GM12873 (cell line): ENCODE measurements at regions not wholly inside any gene's neighbourhood (a gene's known extent, or its start where the extent isn't known, plus 50 kb on each side); places are given as distances from the start of the nearest gene placed in this dataset.

Experiments
- TF ChIP-seq, protein P1 (sequence below): IDR thresholded peaks from 2 replicates; pipeline ENCODE4 v1.5.1; 2012; ENCODE audit warnings: low read depth, mild to moderate bottlenecking, moderate library complexity, low read length, control low read depth; ENCODE audit not compliant: insufficient read depth; ENCODE audit errors: missing control alignments

DNA sequence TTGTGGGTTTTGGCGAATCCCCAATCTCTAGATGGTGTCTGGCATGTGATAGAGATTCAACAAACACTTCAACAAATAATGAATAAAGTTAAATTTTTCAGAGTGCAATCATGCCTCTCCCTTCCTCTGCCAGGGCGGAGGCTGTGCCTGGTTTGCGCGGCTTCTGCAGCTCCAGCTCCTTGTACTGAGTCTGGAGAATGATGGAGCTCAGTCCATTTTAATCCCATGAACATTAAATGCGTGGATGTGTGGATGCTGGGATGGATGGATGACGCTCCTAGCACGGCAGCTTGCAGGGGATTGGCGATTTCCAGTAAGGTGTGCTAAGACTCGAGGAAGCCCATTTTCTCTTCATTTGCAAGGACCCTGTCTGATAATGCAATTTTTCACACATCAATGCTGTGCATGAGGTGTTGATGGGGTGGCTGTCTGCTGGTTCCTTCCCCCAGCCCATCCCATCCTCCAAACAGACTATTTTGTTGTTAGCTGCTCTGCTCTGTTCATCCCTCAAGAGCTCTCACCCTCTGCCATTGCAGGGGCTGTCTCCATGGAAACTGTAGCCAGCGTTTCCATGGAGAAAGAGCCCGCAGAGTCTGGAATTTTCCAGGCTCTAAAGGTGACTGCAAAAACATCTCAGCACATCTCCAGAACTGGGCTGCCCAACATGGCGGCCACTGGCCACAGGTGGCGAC is 92.6 kb upstream of the PEG3 start:
- TF ChIP-seq, protein P1, sequence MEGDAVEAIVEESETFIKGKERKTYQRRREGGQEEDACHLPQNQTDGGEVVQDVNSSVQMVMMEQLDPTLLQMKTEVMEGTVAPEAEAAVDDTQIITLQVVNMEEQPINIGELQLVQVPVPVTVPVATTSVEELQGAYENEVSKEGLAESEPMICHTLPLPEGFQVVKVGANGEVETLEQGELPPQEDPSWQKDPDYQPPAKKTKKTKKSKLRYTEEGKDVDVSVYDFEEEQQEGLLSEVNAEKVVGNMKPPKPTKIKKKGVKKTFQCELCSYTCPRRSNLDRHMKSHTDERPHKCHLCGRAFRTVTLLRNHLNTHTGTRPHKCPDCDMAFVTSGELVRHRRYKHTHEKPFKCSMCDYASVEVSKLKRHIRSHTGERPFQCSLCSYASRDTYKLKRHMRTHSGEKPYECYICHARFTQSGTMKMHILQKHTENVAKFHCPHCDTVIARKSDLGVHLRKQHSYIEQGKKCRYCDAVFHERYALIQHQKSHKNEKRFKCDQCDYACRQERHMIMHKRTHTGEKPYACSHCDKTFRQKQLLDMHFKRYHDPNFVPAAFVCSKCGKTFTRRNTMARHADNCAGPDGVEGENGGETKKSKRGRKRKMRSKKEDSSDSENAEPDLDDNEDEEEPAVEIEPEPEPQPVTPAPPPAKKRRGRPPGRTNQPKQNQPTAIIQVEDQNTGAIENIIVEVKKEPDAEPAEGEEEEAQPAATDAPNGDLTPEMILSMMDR = no peak

DNA sequence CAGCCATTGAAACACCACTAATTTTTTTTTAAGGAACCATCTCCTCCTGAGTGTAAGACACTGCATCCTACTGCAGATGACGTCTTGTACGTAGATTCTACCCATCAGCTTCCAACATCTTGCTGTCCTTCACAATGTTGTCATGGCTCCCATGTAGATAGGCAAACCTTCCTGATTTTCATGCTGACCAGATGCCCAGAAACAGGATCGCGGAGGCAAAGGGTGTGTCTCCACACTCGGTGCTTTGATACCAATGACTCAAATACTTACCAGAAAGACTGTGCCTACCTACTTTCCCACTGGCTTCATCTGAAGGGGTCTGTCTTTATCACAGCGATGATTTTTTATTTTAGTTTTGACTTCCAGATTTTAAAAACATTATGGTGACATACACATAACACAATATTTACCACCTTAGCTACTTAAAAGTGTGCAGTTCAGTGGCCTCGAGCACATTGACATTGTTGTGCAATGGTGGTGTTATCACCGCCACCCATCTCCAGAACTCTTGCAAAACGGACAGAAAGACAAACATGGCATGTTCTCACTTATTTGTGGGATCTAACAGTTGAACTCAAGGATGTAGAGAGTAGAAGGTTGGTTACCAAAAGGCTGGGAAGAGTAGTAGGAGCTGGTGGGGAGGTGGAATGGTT is 94.0 kb upstream of the PEG3 start:
- TF ChIP-seq, protein P1 = no peak

DNA sequence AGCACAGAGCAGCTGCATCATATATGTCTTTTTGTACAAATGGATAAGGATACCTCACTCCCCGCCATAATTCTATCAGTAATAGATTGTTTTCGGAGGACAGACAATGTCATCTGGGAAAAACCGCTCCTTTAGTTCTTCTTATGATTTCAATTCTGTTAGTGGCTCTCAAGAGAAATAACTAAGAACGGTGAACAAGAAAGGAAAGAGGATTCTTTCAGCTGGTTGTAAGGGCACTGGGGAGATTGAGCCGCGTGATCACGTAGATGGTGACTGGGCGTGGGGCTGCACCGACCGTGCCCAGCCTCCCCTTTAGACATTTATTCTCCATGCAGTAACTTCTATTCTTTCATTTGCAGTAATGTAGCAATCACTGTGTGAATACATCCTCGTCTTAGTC is 99.4 kb upstream of the PEG3 start:
- TF ChIP-seq, protein P1 = no peak

DNA sequence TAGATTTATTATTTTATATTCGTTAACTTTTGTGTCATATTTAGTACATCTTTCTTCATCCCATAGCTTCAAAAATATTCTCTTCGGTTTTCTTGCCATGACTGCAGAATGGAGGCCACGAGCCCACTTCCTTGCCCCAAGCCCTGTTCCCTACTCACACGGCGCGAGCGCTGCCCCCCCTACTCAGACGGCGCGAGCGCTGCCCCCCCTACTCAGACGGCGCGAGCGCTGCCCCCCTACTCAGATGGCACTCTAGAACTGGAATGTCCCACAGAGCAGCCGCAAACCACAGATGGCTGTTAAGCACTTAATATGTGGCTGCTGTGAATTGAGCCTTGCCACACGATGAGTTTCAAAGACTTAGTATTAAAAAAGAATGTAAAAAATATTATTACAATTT is 102.2 kb upstream of the PEG3 start:
- TF ChIP-seq, protein P1 = no peak

DNA sequence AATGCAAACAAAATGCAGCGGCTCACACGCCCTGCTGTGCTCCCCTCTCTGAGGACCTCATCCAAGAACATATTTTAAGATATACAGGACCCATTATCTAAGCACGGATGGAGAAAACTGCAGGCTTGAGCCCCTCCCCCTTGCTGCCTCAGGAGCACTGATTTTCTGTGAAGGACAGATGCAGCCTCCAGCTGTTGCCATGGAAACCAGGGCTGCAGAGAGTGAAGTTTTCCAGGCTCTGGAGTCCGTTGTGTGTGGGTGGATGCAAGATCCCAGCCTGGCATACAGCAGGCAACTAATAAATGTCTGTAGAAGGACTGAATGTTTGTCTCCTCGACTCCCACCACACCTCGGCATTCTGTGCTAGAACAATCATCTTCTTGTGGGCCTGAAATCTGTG is 105.6 kb upstream of the PEG3 start:
- TF ChIP-seq, protein P1 = no peak

DNA sequence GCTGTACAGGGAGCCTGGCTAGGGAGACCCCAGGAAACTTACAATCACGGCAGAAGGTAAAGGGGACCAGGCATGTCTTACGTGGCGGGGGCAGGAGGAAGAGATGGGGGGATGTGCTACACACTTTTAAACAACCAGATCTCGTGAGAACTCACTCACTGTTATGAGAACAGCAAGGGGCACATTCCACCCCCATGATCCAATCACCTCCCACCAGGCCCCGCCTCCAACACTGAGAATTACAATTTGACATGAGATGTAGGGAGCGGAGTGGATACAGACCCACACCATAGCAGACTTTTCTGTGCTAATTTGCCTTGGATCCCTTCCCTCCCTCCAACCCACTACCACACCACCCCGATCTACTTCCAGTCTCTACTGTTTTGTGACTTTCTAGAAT is 106.7 kb upstream of the PEG3 start:
- TF ChIP-seq, protein P1 = no peak

DNA sequence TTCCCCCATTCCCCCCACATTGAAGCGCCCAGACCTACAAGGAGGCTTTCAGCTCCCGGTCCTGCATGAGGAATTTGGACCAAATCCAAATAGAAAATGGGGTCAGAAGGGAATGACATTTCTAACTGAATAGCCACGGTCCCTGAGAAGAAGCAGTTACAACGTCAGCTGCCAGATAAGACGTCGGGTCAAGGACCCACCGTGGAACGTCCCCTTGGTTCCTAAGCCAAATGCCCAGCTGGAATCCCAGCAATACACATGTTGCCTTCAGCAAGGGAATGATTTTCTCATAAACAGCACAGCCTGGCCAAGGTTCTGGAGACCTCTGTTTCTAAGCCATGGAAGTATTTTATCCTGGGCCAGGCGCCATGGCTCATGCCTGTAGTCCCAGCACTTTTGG is 109.1 kb upstream of the PEG3 start:
- TF ChIP-seq, protein P1 = no peak
